Adrenal gland (tissue), 9 donors: ENCODE measurements at regions not wholly inside any gene's neighbourhood (a gene's known extent, or its start where the extent isn't known, plus 50 kb on each side); places are given as distances from the start of the nearest gene placed in this dataset.

Experiments
- DNase-seq, 7 donors: peaks; one replicate each; pipeline ENCODE4 v3.0.0-alpha.2; 2019 to 2020
- H3K27ac ChIP-seq, 5 donors: fragments of 200-600 bp; sonication (generic) in 4 of 5; 1 replicate in 3 of 5; 2 replicates in 2 of 5; pipeline versions ENCODE4 v1.5.1 to v1.8.0; 2016 to 2020; ENCODE audit warnings: mild to moderate bottlenecking in 1 of 5
- H3K27me3 ChIP-seq: fragments of 200-600 bp; 2 replicates; pipeline ENCODE4 v1.8.0; 2021
- H3K36me3 ChIP-seq, 2 donors: fragments of 200-600 bp; replicated peaks in 1 of 2; 1 replicate in 1 of 2; 2 replicates in 1 of 2; pipeline versions ENCODE4 v1.5.1 to v1.8.0; 2018 to 2022
- H3K4me1 ChIP-seq, 2 donors: fragments of 200-600 bp; replicated peaks in 1 of 2; 1 replicate in 1 of 2; 2 replicates in 1 of 2; pipeline versions ENCODE4 v1.5.1 to v1.8.0; 2018 to 2021
- H3K4me3 ChIP-seq, 4 donors: fragments of 200-600 bp; sonication (generic) in 3 of 4; one replicate each; pipeline ENCODE4 v1.5.1; 2016 to 2018
- H3K9me3 ChIP-seq, 3 donors: fragments of 200-600 bp; sonication (generic) in 1 of 3; replicated peaks in 1 of 3; 1 replicate in 2 of 3; 2 replicates in 1 of 3; pipeline versions ENCODE4 v1.5.1 to v1.8.0; 2016 to 2021
- CTCF ChIP-seq, 6 experiments: fragments of 450-650 bp in 4 of 6; fragments of 200-600 bp in 2 of 6; sonication (generic) in 1 of 6; IDR thresholded peaks; 1 replicate in 5 of 6; 2 replicates in 1 of 6; pipeline versions ENCODE4 v1.5.1 to v1.8.0; 2016 to 2021; ENCODE audit warnings: antibody characterized with exemption in 6 of 6, mild to moderate bottlenecking in 2 of 6, moderate library complexity in 1 of 6
- POLR2A ChIP-seq, 2 donors: fragments of 450-650 bp; IDR thresholded peaks; one replicate each; pipeline ENCODE4 v1.6.1; 2017; ENCODE audit warnings: antibody characterized with exemption in 2 of 2, mild to moderate bottlenecking in 2 of 2, moderate library complexity in 1 of 2
- WGBS, 4 donors: extraction: QIAGEN DNeasy Blood & Tissue Kit in 2 of 4; methylation state at CpG; one replicate each; pipeline versions ENCODE4 v1.1.5 to v1.1.7; 2013 to 2017; 5-methylcytosine and 5-hydroxymethylcytosine counted together
- intact Hi-C, 2 donors: fragments of 100-400 bp; cut with DNase I; formaldehyde crosslinking; loops; one replicate each; pipeline versions ENCODE4 v1.14.1 to v1.15.0; 2022 to 2023
- donor health status: healthy with polysubstance abuse.
- donor health status: Bipolar disorder and iron deficiency.
- donor health status: DM: yes; HTN: yes; CAD: no.
- donor health status: DM: no; HTN: no; CAD: no.
- donor health status: DM: no; HTN: no; CAD: no.

GRCh38 chr3:31392568-31392967 lies 140.2 kb upstream of the STT3B start:
- Histone ChIP-seq H3K9me3 (no peaks in the 10 kb centered on the region), H3K36me3 (no peaks in the 10 kb centered on the region), H3K27me3 (no peaks in the 10 kb centered on the region), H3K27ac (no peak overlapping the region), H3K4me3 (no peak overlapping the region), H3K4me1 (no peaks in the 10 kb centered on the region)
- TF ChIP-seq POLR2A (IDR thresholded peaks at IDR 0.05) (no peak), CTCF (IDR thresholded peaks at IDR 0.05) (no peak)
- 87 to 96% (median 92%) methylated on average over 2 of the region's 2 CpGs for WGBS, 4 donors
- intact Hi-C loops = no loop called here
- no peak for DNase-seq

- Histone ChIP-seq H3K27me3 (no peaks in the 10 kb centered on the region), H3K4me3 (no peak overlapping the region), H3K27ac (no peak overlapping the region), H3K36me3 (no peaks in the 10 kb centered on the region), H3K4me1 (no peaks in the 10 kb centered on the region), H3K9me3 (no peaks in the 10 kb centered on the region)
- WGBS, 4 donors = 44 to 71% (median 53%) methylated on average over 1 of the region's 1 CpG
- no peak for TF ChIP-seq CTCF (IDR thresholded peaks at IDR 0.05)
- no peak for TF ChIP-seq POLR2A (IDR thresholded peaks at IDR 0.05)
- DNase-seq = no peak
- intact Hi-C loops = no loop called here
Observed at GRCh38 chr3:31399271-31399670, 133.5 kb upstream of the STT3B start.

GRCh38 chr3:31402117-31402516 lies 130.6 kb upstream of the STT3B start:
- no peak for TF ChIP-seq POLR2A (IDR thresholded peaks at IDR 0.05)
- no peak for TF ChIP-seq CTCF (IDR thresholded peaks at IDR 0.05)
- Histone ChIP-seq H3K4me3 (no peak overlapping the region), H3K4me1 (peaks cover 0 to 8% of the 10 kb centered on the region in 2 donors), H3K27ac (no peak overlapping the region), H3K27me3 (no peaks in the 10 kb centered on the region), H3K36me3 (no peaks in the 10 kb centered on the region), H3K9me3 (no peaks in the 10 kb centered on the region)
- DNase-seq = no peak
- intact Hi-C loops = no loop called here
- WGBS, 4 donors = 54 to 75% (median 62%) methylated on average over 2 of the region's 2 CpGs

GRCh38 chr3:31403197-31403596 lies 129.5 kb upstream of the STT3B start:
- WGBS, 4 donors = 78 to 86% (median 82%) methylated on average over 3 of the region's 3 CpGs
- H3K36me3 ChIP-seq = no peaks in the 10 kb centered on the region
- no peaks in the 10 kb centered on the region for H3K27me3 ChIP-seq
- TF ChIP-seq CTCF (IDR thresholded peaks at IDR 0.05) (no peak), POLR2A (IDR thresholded peaks at IDR 0.05) (no peak)
- DNase-seq = no peak
- H3K9me3 ChIP-seq = no peaks in the 10 kb centered on the region
- H3K27ac ChIP-seq = no peak overlapping the region
- intact Hi-C loops = no loop called here
- no peak overlapping the region for H3K4me3 ChIP-seq
- peaks cover 0 to 8% of the 10 kb centered on the region in 2 donors for H3K4me1 ChIP-seq
